ENCODE measurements at regions not wholly inside any gene's neighbourhood (a gene's known extent, or its start where the extent isn't known, plus 50 kb on each side); places are given as distances from the start of the nearest gene placed in this dataset.

DNA sequence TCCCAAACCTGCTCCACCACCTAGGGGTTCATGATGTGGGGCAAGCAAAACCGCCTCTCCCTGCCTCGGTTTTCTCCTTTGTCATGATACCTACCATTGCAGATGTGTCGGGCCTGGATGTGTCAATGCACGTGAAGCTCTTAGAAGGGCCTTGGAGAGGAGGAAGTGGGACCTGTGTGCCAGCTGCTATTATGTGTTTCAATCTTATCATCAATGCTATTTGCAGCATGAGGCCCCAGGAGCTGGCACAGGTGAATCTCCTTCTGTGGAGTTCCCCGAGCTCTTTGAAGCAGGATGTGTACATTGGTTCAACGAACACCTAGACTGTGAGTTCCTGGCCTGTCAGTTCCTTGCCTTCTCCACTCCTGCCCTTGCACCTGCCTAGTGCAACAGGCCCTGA, 331.6 kb downstream of the CTTN start:
- Histone ChIP-seq H3K27me3 (ENCODE audit: control insufficient read depth, insufficient read depth, low read length) (no peaks in the 10 kb centered on the region), H3K4me1 (ENCODE audit: control insufficient read depth, insufficient read depth, low read length) (peaks cover 17% of the 10 kb centered on the region), H3K9me3 (ENCODE audit: control insufficient read depth, insufficient read depth, low read length) (no peaks in the 10 kb centered on the region), H3K36me3 (ENCODE audit: control insufficient read depth, insufficient read depth, low read length) (peaks cover 6% of the 10 kb centered on the region), H3K4me3 (ENCODE audit: low read depth, low read length) (no peak overlapping the region), H3K27ac (ENCODE audit: low read depth, low read length) (no peak overlapping the region)
- no peak for DNase-seq (ENCODE audit: low read depth in 4 of 6, low spot score in 6 of 6)
- WGBS (ENCODE audit: insufficient coverage), result 91% methylated on average over 4 of the region's 6 CpGs

DNA sequence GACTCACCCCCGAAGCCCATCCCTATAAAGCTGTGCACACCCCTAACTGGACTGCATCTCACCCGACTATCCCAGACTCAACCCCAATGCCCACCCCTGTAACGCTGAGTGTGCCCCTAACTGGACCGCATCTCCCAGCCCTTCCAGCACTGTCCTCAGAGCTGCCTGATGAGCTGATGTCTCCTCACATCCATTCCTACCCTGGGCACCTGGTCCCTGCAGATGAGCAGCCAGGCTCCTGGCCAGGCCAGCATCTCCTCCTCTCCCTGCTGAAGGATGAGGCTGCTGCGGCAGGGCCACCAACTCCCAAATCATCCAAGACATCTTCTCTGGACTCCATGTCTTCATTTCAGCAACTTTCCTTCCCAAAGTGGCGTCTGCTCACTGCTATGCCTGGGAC, 332.1 kb downstream of the CTTN start:
- WGBS (ENCODE audit: insufficient coverage), result 89% methylated on average over 5 of the region's 6 CpGs
- H3K4me3 ChIP-seq (ENCODE audit: low read depth, low read length), result no peak overlapping the region
- no peaks in the 10 kb centered on the region for H3K27me3 ChIP-seq (ENCODE audit: control insufficient read depth, insufficient read depth, low read length)
- no peak overlapping the region for H3K27ac ChIP-seq (ENCODE audit: low read depth, low read length)
- DNase-seq (ENCODE audit: low read depth in 4 of 6, low spot score in 6 of 6), result no peak
- H3K4me1 ChIP-seq (ENCODE audit: control insufficient read depth, insufficient read depth, low read length), result peaks cover 16% of the 10 kb centered on the region
- no peaks in the 10 kb centered on the region for H3K9me3 ChIP-seq (ENCODE audit: control insufficient read depth, insufficient read depth, low read length)
- peaks cover 6% of the 10 kb centered on the region for H3K36me3 ChIP-seq (ENCODE audit: control insufficient read depth, insufficient read depth, low read length)

DNA sequence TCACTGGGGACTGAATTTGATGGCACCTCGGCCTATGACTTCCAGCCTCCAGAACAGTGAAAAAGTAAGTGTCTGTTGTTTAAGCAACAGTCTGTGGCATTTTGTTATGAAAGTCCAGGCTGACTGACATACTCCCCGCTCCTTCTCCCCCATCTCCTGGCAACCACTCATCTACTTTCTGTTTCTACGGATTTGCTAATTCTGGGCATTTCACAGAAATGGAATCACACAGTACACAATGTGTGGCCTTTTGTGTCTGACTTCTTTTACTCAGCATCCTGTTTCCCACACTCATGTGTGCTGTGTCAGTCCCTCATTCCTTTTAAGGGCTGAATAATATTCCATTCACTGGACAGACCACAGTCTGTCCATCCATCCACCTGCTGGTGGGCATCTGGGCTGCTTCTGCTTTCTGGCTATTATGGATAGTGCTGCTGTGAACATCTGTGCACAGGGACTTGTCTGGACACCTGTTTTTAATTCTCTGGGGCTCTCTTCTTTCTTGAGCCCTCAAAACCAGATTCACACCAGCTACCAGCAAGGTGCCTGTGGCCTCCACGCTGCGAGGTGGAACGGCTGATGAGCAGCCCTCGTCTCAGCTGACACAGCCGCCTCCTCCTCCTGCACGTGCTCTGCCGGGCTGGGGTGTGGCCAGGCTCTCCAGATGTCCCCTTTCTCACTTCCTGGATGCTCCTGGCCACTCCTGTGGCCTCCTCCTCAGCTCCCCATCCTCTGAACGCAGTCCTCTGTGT, 333.1 kb downstream of the CTTN start:
- WGBS (ENCODE audit: insufficient coverage), result 74% methylated on average over 10 of the region's 11 CpGs
- Histone ChIP-seq H3K9me3 (ENCODE audit: control insufficient read depth, insufficient read depth, low read length) (no peaks in the 10 kb centered on the region), H3K27ac (ENCODE audit: low read depth, low read length) (no peak overlapping the region), H3K4me1 (ENCODE audit: control insufficient read depth, insufficient read depth, low read length) (peaks cover 10% of the 10 kb centered on the region), H3K4me3 (ENCODE audit: low read depth, low read length) (no peak overlapping the region), H3K27me3 (ENCODE audit: control insufficient read depth, insufficient read depth, low read length) (no peaks in the 10 kb centered on the region), H3K36me3 (ENCODE audit: control insufficient read depth, insufficient read depth, low read length) (peaks cover 6% of the 10 kb centered on the region)
- no peak for DNase-seq (ENCODE audit: low read depth in 4 of 6, low spot score in 6 of 6)

GRCh38 chr11:70732023-70732880, 333.9 kb downstream of the CTTN start:
- no peak overlapping the region for H3K4me3 ChIP-seq (ENCODE audit: low read depth, low read length)
- WGBS (ENCODE audit: insufficient coverage), result 87% methylated on average over 14 of the region's 14 CpGs
- no peak overlapping the region for H3K27ac ChIP-seq (ENCODE audit: low read depth, low read length)
- H3K36me3 ChIP-seq (ENCODE audit: control insufficient read depth, insufficient read depth, low read length), result peaks cover 6% of the 10 kb centered on the region
- no peaks in the 10 kb centered on the region for H3K9me3 ChIP-seq (ENCODE audit: control insufficient read depth, insufficient read depth, low read length)
- DNase-seq (ENCODE audit: low read depth in 4 of 6, low spot score in 6 of 6), result no peak
- no peaks in the 10 kb centered on the region for H3K27me3 ChIP-seq (ENCODE audit: control insufficient read depth, insufficient read depth, low read length)
- peaks cover 10% of the 10 kb centered on the region for H3K4me1 ChIP-seq (ENCODE audit: control insufficient read depth, insufficient read depth, low read length)

DNA sequence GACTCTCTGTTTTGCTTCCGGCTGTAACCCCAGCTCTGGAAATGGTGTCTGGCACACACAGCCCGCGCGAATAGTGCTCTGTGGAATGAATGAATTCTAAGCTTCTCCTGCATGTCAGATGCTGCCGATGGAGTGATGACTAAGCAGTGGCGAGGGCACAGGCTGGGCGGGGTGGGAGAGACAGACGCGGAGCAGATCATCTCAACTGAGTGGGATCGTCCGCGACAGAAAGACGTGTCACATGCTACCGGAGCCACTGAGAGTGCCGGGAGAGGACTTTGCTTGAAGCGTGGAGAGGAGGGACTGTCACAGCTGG, 334.5 kb downstream of the CTTN start:
- no peaks in the 10 kb centered on the region for H3K9me3 ChIP-seq (ENCODE audit: control insufficient read depth, insufficient read depth, low read length)
- peaks cover 6% of the 10 kb centered on the region for H3K36me3 ChIP-seq (ENCODE audit: control insufficient read depth, insufficient read depth, low read length)
- peaks cover 10% of the 10 kb centered on the region for H3K4me1 ChIP-seq (ENCODE audit: control insufficient read depth, insufficient read depth, low read length)
- no peaks in the 10 kb centered on the region for H3K27me3 ChIP-seq (ENCODE audit: control insufficient read depth, insufficient read depth, low read length)
- DNase-seq (ENCODE audit: low read depth in 4 of 6, low spot score in 6 of 6), result no peak
- 88% methylated on average over 16 of the region's 16 CpGs for WGBS (ENCODE audit: insufficient coverage)
- H3K27ac ChIP-seq (ENCODE audit: low read depth, low read length), result no peak overlapping the region
- no peak overlapping the region for H3K4me3 ChIP-seq (ENCODE audit: low read depth, low read length)

DNA sequence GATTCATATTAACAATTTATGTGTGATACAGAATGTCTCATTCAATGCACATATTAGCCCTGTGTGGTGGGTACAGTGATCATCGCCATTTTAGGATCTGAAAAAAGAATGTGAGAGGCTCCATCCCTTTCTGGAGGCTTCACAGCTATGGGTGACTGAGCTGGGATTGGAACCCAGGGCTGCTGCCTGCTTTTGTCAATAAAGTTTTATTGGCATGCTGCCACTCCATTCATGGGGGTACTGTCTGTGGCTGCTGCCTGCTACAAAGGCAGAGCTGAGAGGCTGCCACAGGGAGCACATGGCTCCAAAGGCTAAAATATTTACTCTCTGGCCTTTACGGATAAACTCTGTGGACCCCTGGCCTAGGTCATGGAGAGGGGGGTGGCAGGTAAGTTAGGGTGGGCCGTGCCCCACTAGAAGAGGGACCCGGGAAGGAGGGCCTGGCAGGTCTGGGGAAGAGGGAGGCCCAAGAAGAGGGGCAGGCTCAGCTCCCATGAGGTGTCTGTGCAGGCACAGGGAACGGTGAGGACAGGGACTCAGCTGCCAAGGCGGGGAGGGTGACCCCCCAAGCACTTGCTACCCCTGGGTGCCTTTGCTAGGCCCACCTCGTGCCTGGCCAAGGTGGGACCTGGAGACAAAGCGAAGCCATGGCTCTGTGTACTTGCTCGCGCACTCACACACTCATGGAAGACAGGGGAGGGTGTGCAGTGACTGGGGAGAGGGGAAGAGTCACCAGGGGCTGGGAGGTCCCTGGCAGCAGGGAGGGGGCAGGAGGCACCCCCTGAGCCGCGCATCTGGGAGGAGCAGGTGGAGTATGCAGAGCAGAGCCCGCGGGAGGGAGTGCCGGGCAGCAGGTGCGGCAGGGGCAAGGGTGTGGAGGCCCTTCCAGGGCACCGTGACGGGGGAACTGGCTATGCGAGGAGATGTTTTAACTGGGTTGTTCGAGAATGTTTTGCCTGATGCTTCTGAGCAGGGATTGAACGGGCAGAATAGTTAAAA, 335.3 kb downstream of the CTTN start:
- Histone ChIP-seq H3K27me3 (ENCODE audit: control insufficient read depth, insufficient read depth, low read length) (no peaks in the 10 kb centered on the region), H3K9me3 (ENCODE audit: control insufficient read depth, insufficient read depth, low read length) (no peaks in the 10 kb centered on the region), H3K27ac (ENCODE audit: low read depth, low read length) (no peak overlapping the region), H3K4me3 (ENCODE audit: low read depth, low read length) (no peak overlapping the region), H3K4me1 (ENCODE audit: control insufficient read depth, insufficient read depth, low read length) (peaks cover 10% of the 10 kb centered on the region), H3K36me3 (ENCODE audit: control insufficient read depth, insufficient read depth, low read length) (peaks cover 7% of the 10 kb centered on the region)
- no peak for DNase-seq (ENCODE audit: low read depth in 4 of 6, low spot score in 6 of 6)
- 81% methylated on average over 19 of the region's 21 CpGs for WGBS (ENCODE audit: insufficient coverage)

DNA sequence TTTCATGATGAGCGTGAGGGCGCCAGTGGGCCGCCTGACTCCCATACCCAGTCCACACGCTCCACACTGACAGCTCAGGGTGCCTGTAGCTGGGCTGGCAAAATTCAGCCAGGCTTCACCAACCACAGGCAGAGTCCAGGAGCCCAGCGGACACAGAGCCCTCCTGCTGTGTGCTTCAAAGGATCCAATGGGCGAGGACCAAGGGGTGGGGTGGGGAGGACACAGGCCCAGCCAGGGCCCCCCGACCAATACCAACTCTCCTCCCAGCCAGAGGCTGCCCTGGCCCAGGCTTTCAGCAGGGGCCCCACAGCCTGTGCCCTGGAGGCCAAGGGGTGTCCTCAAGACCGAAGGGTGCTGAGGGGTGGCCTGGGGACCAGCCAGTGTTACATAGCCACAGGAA, 336.1 kb downstream of the CTTN start:
- H3K27me3 ChIP-seq (ENCODE audit: control insufficient read depth, insufficient read depth, low read length), result no peaks in the 10 kb centered on the region
- H3K27ac ChIP-seq (ENCODE audit: low read depth, low read length), result no peak overlapping the region
- H3K4me1 ChIP-seq (ENCODE audit: control insufficient read depth, insufficient read depth, low read length), result peaks cover 10% of the 10 kb centered on the region
- no peaks in the 10 kb centered on the region for H3K9me3 ChIP-seq (ENCODE audit: control insufficient read depth, insufficient read depth, low read length)
- H3K4me3 ChIP-seq (ENCODE audit: low read depth, low read length), result no peak overlapping the region
- 81% methylated on average over 6 of the region's 8 CpGs for WGBS (ENCODE audit: insufficient coverage)
- no peak for DNase-seq (ENCODE audit: low read depth in 4 of 6, low spot score in 6 of 6)
- peaks cover 12% of the 10 kb centered on the region for H3K36me3 ChIP-seq (ENCODE audit: control insufficient read depth, insufficient read depth, low read length)

- DNase-seq (ENCODE audit: low read depth in 4 of 6, low spot score in 6 of 6), result no peak
- Histone ChIP-seq H3K27ac (ENCODE audit: low read depth, low read length) (no peak overlapping the region), H3K4me1 (ENCODE audit: control insufficient read depth, insufficient read depth, low read length) (peaks cover 10% of the 10 kb centered on the region), H3K36me3 (ENCODE audit: control insufficient read depth, insufficient read depth, low read length) (peaks cover 12% of the 10 kb centered on the region), H3K4me3 (ENCODE audit: low read depth, low read length) (no peak overlapping the region), H3K9me3 (ENCODE audit: control insufficient read depth, insufficient read depth, low read length) (no peaks in the 10 kb centered on the region), H3K27me3 (ENCODE audit: control insufficient read depth, insufficient read depth, low read length) (no peaks in the 10 kb centered on the region)
- WGBS (ENCODE audit: insufficient coverage), result 64% methylated on average over 14 of the region's 15 CpGs
Measured at GRCh38 chr11:70734911-70735310, 336.6 kb downstream of the CTTN start.

GRCh38 chr11:70735976-70736375, 337.6 kb downstream of the CTTN start:
- Histone ChIP-seq H3K9me3 (ENCODE audit: control insufficient read depth, insufficient read depth, low read length) (no peaks in the 10 kb centered on the region), H3K4me3 (ENCODE audit: low read depth, low read length) (no peak overlapping the region), H3K27ac (ENCODE audit: low read depth, low read length) (no peak overlapping the region), H3K36me3 (ENCODE audit: control insufficient read depth, insufficient read depth, low read length) (peaks cover 12% of the 10 kb centered on the region), H3K27me3 (ENCODE audit: control insufficient read depth, insufficient read depth, low read length) (no peaks in the 10 kb centered on the region), H3K4me1 (ENCODE audit: control insufficient read depth, insufficient read depth, low read length) (peaks cover 17% of the 10 kb centered on the region)
- no peak for DNase-seq (ENCODE audit: low read depth in 4 of 6, low spot score in 6 of 6)
- WGBS (ENCODE audit: insufficient coverage), result 94% methylated on average over 5 of the region's 7 CpGs
